ENCODE measurements at regions not wholly inside any gene's neighbourhood (a gene's known extent, or its start where the extent isn't known, plus 50 kb on each side); places are given as distances from the start of the nearest gene placed in this dataset.

DNA sequence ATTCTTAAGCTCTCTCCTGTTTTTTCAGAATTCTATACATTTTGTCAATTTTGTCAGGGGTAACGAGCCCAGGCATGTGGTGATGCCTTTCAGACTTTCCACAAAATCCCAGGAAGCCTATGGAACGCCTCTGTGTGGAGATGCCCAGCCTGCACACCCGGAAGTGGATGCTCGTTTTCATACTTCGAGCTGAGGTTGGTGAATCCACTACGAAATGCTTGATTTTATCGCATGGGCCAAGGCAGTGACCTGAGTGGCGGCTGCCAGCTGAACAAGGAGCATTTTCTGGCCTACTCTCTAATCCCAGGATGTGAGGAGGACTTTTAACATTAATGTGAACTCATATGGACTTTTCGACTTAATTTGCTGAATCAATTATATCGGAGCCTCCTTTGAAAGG lies 426.7 kb upstream of the B3GAT1 start:
- TF ChIP-seq POLR2A (IDR thresholded peaks at IDR 0.05; ENCODE audit: low read length), result no peak
- no peak for TF ChIP-seq GATA1 (IDR thresholded peaks at IDR 0.05; ENCODE audit: low read depth, low read length)
